ENCODE measurements at regions not wholly inside any gene's neighbourhood (a gene's known extent, or its start where the extent isn't known, plus 50 kb on each side); places are given as distances from the start of the nearest gene placed in this dataset.
"Not testable (repeated sequence)": the region's sequence is repeated elsewhere in the genome, so short reads cannot be mapped to it uniquely, and the experiment has no call there.

- TF ChIP-seq EGR1 (IDR thresholded peaks at IDR 0.05; ENCODE audit: borderline replicate concordance in 1 of 2, low read depth in 2 of 2, low read length in 2 of 2) = no peak
- TF ChIP-seq SIX5 (IDR thresholded peaks at IDR 0.05; ENCODE audit: low read depth, low read length, severe bottlenecking) = no peak
- no peak for TF ChIP-seq PAX5 (IDR thresholded peaks at IDR 0.05; ENCODE audit: borderline replicate concordance, low read depth, low read length)
Observed at GRCh38 chr10:37442882-37443281, 317.5 kb downstream of the ANKRD30A start (continued).

DNA sequence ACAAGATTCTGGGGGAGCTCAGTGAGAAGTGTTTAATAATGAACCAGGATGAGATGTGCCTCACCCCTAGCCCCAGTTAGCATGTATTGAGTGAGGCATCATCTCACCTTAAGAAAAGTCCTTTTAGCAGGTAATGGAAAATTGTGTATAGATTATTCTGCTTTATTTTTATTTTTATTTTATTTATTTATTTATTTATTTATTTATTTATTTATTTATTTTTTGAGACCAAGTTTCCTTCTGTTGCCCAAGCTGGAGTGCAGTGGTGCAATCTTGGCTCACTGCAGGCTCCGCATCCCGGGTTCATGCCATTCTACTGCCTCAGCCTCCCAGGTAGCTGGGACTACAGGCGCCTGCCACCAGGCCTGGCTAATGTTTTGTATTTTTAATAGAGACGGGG lies 315.8 kb downstream of the ANKRD30A start:
- BruUV-seq (replicated peaks); H3K9me3 ChIP-seq (replicated peaks; ENCODE audit: control insufficient read depth, insufficient read depth, low read length); RAD21 ChIA-PET (ENCODE audit: unreplicated experiment); in situ Hi-C loops (cut with MboI); H3K9ac ChIP-seq (ENCODE audit: control insufficient read depth, insufficient read depth, low read length); H3K27me3 ChIP-seq (replicated peaks in 1 of 2; ENCODE audit: control insufficient read depth in 2 of 2, insufficient read depth in 2 of 2, low read length in 1 of 2); FAIRE-seq; H3K79me2 ChIP-seq (ENCODE audit: control insufficient read depth, insufficient read depth, low read length); intact Hi-C loops (cut with micrococcal nuclease; ENCODE audit: unreplicated experiment); DNase-seq (ENCODE audit: low read depth, low spot score); ATAC-seq; H3K4me3 ChIP-seq; H2AFZ ChIP-seq (ENCODE audit: control insufficient read depth, low read depth, low read length); H3K4me1 ChIP-seq (ENCODE audit: control insufficient read depth, insufficient read depth, low read length); H3K4me2 ChIP-seq (ENCODE audit: control insufficient read depth, insufficient read depth); POLR2A ChIA-PET; H3K27ac ChIP-seq (ENCODE audit: control insufficient read depth, insufficient read depth); H3K36me3 ChIP-seq (ENCODE audit: control insufficient read depth in 2 of 2, insufficient read depth in 2 of 2, low read length in 1 of 2); H4K20me1 ChIP-seq (ENCODE audit: control insufficient read depth, insufficient read depth): not testable (repeated sequence)
- ChIA-PET SMC1A (ENCODE audit: uncharacterized antibody, unreplicated experiment) (interaction anchor here (0.9 to 1.1 kb wide), 2 partner anchors 19 to 54 kb away, joined by 3 read pairs; no protein-coding TSS in a partner anchor), CTCF (interaction anchor here (1.0 kb wide), 1 partner anchor 11 kb away, joined by 3 read pairs; no protein-coding TSS in a partner anchor)
- 25% methylated on average over 4 of the region's 4 CpGs for WGBS (ENCODE audit: insufficient coverage, insufficient replicate concordance, low lambda C conversion rate, missing lambda C conversion rate)

GRCh38 chr10:37439826-37440225 lies 314.4 kb downstream of the ANKRD30A start:
- ATAC-seq (no peak), DNase-seq (ENCODE audit: low read depth, low spot score) (no peak), FAIRE-seq (no peak)
- Histone ChIP-seq H3K4me3 (no peak overlapping the region), H3K4me2 (ENCODE audit: control insufficient read depth, insufficient read depth) (no peak overlapping the region), H4K20me1 (ENCODE audit: control insufficient read depth, insufficient read depth) (no peaks in the 10 kb centered on the region), H2AFZ (ENCODE audit: control insufficient read depth, low read depth, low read length) (no peak overlapping the region), H3K27ac (ENCODE audit: control insufficient read depth, insufficient read depth) (no peak overlapping the region), H3K9me3 (replicated peaks; ENCODE audit: control insufficient read depth, insufficient read depth, low read length) (no peaks in the 10 kb centered on the region), H3K27me3 (replicated peaks in 1 of 2; ENCODE audit: control insufficient read depth in 2 of 2, insufficient read depth in 2 of 2, low read length in 1 of 2) (no peaks in the 10 kb centered on the region), H3K9ac (ENCODE audit: control insufficient read depth, insufficient read depth, low read length) (no peak overlapping the region), H3K36me3 (ENCODE audit: control insufficient read depth in 2 of 2, insufficient read depth in 2 of 2, low read length in 1 of 2) (no peaks in the 10 kb centered on the region), H3K79me2 (ENCODE audit: control insufficient read depth, insufficient read depth, low read length) (no peaks in the 10 kb centered on the region), H3K4me1 (ENCODE audit: control insufficient read depth, insufficient read depth, low read length) (no peaks in the 10 kb centered on the region)
- intact Hi-C loops (cut with micrococcal nuclease; ENCODE audit: unreplicated experiment) (no loop called here), in situ Hi-C loops (cut with MboI) (no loop called here)
- RAD21 ChIA-PET (ENCODE audit: unreplicated experiment) = no interaction called here
- POLR2A ChIA-PET = no interaction called here
- CTCF ChIA-PET = no interaction called here
- SMC1A ChIA-PET (ENCODE audit: uncharacterized antibody, unreplicated experiment) = no interaction called here
- WGBS (ENCODE audit: insufficient coverage, insufficient replicate concordance, low lambda C conversion rate, missing lambda C conversion rate) = 5% methylated on average over 2 of the region's 2 CpGs
- no TSS peak for BruUV-seq (replicated peaks)
- TF ChIP-seq SPI1 (IDR thresholded peaks at IDR 0.05; ENCODE audit: borderline replicate concordance, insufficient read depth, low read depth, low read length) (no peak), MAX (IDR thresholded peaks at IDR 0.05; ENCODE audit: low read depth, low read length) (no peak), ZBED1 (IDR thresholded peaks at IDR 0.05; ENCODE audit: borderline replicate concordance) (no peak), HCFC1 (IDR thresholded peaks at IDR 0.05; ENCODE audit: low read length) (no peak), SIN3A (IDR thresholded peaks at IDR 0.05; ENCODE audit: low read depth, low read length) (no peak), ATF3 (IDR thresholded peaks at IDR 0.05; ENCODE audit: borderline replicate concordance, extremely low read depth, low read depth, low read length) (no peak)
- TF ChIP-seq, protein P1, sequence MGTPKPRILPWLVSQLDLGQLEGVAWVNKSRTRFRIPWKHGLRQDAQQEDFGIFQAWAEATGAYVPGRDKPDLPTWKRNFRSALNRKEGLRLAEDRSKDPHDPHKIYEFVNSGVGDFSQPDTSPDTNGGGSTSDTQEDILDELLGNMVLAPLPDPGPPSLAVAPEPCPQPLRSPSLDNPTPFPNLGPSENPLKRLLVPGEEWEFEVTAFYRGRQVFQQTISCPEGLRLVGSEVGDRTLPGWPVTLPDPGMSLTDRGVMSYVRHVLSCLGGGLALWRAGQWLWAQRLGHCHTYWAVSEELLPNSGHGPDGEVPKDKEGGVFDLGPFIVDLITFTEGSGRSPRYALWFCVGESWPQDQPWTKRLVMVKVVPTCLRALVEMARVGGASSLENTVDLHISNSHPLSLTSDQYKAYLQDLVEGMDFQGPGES (IDR thresholded peaks at IDR 0.05) = no peak
- TF ChIP-seq, protein P2, sequence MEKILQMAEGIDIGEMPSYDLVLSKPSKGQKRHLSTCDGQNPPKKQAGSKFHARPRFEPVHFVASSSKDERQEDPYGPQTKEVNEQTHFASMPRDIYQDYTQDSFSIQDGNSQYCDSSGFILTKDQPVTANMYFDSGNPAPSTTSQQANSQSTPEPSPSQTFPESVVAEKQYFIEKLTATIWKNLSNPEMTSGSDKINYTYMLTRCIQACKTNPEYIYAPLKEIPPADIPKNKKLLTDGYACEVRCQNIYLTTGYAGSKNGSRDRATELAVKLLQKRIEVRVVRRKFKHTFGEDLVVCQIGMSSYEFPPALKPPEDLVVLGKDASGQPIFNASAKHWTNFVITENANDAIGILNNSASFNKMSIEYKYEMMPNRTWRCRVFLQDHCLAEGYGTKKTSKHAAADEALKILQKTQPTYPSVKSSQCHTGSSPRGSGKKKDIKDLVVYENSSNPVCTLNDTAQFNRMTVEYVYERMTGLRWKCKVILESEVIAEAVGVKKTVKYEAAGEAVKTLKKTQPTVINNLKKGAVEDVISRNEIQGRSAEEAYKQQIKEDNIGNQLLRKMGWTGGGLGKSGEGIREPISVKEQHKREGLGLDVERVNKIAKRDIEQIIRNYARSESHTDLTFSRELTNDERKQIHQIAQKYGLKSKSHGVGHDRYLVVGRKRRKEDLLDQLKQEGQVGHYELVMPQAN (conservative IDR thresholded peaks at IDR 0.05) = no peak

Data from GM12878 (cell line).